ENCODE measurements at regions not wholly inside any gene's neighbourhood (a gene's known extent, or its start where the extent isn't known, plus 50 kb on each side); places are given as distances from the start of the nearest gene placed in this dataset.
A peak's percentile ranks its signal among the peaks of the same experiment; 100 is the strongest.

- TF ChIP-seq ZNF703 (CRISPR knock-in tag; IDR thresholded peaks at IDR 0.05; ENCODE audit: borderline replicate concordance) (no peak), ZSCAN20 (CRISPR knock-in tag; IDR thresholded peaks at IDR 0.05; ENCODE audit: borderline replicate concordance) (no peak), MLLT10 (CRISPR knock-in tag; IDR thresholded peaks at IDR 0.05) (no peak), ZNF24 (IDR thresholded peaks at IDR 0.05) (no peak), UBTF (CRISPR knock-in tag; IDR thresholded peaks at IDR 0.05) (peak; percentile 81), ZNF124 (CRISPR knock-in tag; IDR thresholded peaks at IDR 0.05) (no peak), IRF9 (CRISPR knock-in tag; IDR thresholded peaks at IDR 0.05; ENCODE audit: borderline replicate concordance) (peak; percentile 50; the same call in 1 of the 2 replicates), MTERF4 (CRISPR knock-in tag; IDR thresholded peaks at IDR 0.05) (0 out of 2 replicates have a peak, but pooled peaks have one; percentile 3), JUNB (CRISPR knock-in tag; IDR thresholded peaks at IDR 0.05; ENCODE audit: borderline replicate concordance) (no peak), SUZ12 (IDR thresholded peaks at IDR 0.05; ENCODE audit: low read depth, low read length) (no peak), MBD4 (IDR thresholded peaks at IDR 0.05; ENCODE audit: borderline replicate concordance, low read length) (no peak), NFE2 (CRISPR knock-in tag; IDR thresholded peaks at IDR 0.05) (no peak), CENPT (CRISPR knock-in tag; IDR thresholded peaks at IDR 0.05; ENCODE audit: low read depth) (no peak), ZNF768 (CRISPR knock-in tag; IDR thresholded peaks at IDR 0.05) (peak; percentile 95; the same call in 1 of the 2 replicates), MED8 (CRISPR knock-in tag; IDR thresholded peaks at IDR 0.05; ENCODE audit: insufficient replicate concordance) (no peak), SRSF1 (optimal IDR thresholded peaks at IDR 0.05; ENCODE audit: low read depth, low read length) (no peak), MIER3 (CRISPR knock-in tag; IDR thresholded peaks at IDR 0.05; ENCODE audit: borderline replicate concordance) (no peak; the same call in 1 of the 2 replicates)
- TF ChIP-seq, protein P1, sequence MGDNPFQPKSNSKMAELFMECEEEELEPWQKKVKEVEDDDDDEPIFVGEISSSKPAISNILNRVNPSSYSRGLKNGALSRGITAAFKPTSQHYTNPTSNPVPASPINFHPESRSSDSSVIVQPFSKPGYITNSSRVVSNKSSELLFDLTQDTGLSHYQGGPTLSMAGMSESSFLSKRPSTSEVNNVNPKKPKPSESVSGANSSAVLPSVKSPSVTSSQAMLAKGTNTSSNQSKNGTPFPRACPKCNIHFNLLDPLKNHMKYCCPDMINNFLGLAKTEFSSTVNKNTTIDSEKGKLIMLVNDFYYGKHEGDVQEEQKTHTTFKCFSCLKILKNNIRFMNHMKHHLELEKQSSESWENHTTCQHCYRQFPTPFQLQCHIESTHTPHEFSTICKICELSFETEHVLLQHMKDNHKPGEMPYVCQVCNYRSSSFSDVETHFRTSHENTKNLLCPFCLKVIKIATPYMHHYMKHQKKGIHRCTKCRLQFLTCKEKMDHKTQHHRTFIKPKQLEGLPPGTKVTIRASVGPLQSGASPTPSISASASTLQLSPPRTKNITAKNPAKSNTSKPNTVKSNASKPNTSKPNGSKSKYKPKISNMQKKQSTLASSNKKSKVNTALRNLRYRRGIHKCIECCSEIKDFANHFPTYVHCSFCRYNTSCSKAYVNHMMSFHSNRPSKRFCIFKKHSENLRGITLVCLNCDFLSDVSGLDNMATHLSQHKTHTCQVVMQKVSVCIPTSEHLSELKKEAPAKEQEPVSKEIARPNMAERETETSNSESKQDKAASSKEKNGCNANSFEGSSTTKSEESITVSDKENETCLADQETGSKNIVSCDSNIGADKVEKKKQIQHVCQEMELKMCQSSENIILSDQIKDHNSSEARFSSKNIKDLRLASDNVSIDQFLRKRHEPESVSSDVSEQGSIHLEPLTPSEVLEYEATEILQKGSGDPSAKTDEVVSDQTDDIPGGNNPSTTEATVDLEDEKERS (CRISPR knock-in tag; IDR thresholded peaks at IDR 0.05), result no peak; the same call in 1 of the 2 replicates
- TF ChIP-seq, protein P2, sequence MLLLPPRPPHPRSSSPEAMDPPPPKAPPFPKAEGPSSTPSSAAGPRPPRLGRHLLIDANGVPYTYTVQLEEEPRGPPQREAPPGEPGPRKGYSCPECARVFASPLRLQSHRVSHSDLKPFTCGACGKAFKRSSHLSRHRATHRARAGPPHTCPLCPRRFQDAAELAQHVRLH (CRISPR knock-in tag; IDR thresholded peaks at IDR 0.05; ENCODE audit: borderline replicate concordance, low read depth), result no peak
- TF ChIP-seq, protein P3, sequence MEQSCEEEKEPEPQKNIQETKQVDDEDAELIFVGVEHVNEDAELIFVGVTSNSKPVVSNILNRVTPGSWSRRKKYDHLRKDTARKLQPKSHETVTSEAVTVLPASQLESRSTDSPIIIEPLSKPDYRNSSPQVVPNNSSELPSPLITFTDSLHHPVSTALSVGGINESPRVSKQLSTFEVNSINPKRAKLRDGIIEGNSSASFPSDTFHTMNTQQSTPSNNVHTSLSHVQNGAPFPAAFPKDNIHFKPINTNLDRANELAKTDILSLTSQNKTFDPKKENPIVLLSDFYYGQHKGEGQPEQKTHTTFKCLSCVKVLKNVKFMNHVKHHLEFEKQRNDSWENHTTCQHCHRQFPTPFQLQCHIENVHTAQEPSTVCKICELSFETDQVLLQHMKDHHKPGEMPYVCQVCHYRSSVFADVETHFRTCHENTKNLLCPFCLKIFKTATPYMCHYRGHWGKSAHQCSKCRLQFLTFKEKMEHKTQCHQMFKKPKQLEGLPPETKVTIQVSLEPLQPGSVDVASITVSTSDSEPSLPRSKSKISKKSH (CRISPR knock-in tag; IDR thresholded peaks at IDR 0.05; ENCODE audit: borderline replicate concordance), result no peak; the same call in none of the 2 replicates
Observed at GRCh38 chr16:85523602-85524364, 89.3 kb upstream of the GSE1 start (continued).
